ENCODE measurements at regions not wholly inside any gene's neighbourhood (a gene's known extent, or its start where the extent isn't known, plus 50 kb on each side); places are given as distances from the start of the nearest gene placed in this dataset.

DNA sequence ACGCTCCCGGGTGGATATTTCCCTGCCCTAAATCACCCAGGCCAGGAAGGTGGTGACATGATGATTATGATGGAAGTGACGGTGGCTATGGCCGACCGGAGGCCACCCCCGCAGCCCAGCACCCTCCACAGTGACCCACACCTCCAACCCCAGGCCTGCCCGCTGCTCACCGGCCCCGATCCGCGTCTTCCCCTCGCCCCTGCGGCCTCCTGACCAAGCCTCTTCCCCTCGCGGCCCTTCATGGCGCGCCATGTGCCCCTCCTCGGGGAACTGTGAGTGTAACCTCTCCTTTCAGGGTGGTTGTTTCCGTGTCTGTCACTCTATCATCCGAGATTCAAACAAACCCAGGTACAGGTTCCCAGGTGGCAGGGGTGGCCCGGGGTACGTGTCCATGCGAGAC, 78.3 kb downstream of the UNCX start:
- TF ChIP-seq, protein P1, sequence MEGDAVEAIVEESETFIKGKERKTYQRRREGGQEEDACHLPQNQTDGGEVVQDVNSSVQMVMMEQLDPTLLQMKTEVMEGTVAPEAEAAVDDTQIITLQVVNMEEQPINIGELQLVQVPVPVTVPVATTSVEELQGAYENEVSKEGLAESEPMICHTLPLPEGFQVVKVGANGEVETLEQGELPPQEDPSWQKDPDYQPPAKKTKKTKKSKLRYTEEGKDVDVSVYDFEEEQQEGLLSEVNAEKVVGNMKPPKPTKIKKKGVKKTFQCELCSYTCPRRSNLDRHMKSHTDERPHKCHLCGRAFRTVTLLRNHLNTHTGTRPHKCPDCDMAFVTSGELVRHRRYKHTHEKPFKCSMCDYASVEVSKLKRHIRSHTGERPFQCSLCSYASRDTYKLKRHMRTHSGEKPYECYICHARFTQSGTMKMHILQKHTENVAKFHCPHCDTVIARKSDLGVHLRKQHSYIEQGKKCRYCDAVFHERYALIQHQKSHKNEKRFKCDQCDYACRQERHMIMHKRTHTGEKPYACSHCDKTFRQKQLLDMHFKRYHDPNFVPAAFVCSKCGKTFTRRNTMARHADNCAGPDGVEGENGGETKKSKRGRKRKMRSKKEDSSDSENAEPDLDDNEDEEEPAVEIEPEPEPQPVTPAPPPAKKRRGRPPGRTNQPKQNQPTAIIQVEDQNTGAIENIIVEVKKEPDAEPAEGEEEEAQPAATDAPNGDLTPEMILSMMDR (IDR thresholded peaks at IDR 0.05): no peak
- TF ChIP-seq POLR2A (IDR thresholded peaks at IDR 0.05): no peak

Data from right lobe of liver (tissue), 4 donors.